ENCODE measurements at regions not wholly inside any gene's neighbourhood (a gene's known extent, or its start where the extent isn't known, plus 50 kb on each side); places are given as distances from the start of the nearest gene placed in this dataset.

DNA sequence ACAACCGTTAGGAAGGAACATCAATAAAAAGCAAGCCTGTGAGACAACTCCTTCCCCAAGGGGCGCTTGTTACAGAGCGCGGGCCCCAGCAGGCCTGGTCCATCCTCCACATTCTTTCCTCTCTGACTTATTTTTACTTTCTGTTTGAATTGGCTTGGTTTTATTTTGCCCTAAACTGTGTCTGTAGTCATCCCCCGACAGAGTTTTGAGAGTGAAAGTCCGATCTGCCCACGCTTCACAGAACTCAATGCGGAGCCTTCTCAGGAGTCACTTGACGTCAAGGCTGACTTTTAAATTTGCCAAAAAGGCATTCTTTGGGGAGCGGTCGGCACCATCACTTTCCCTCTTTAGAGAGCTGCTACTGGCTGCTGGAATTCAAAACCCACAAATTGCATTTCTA lies 150.1 kb upstream of the KLF6 start:
- intact Hi-C loops (cut with DNase I) = loop anchor here in 2 of 4 donors (10.0 kb wide), 1 partner anchor 150 kb away; the partner anchor contains the start of gene KLF6 (in 2 of the 2)
- 3 to 12% (median 8%) methylated on average over 11 of the region's 11 CpGs for WGBS, 3 donors
- H3K27ac ChIP-seq = peak overlapping the region in 1 of 2 donors; percentile 63
- H3K4me1 ChIP-seq (ENCODE audit: insufficient read depth) = peaks cover 4% of the 10 kb centered on the region
- DNase-seq = peak; percentile 60 to 68 (median 67)
- no peaks in the 10 kb centered on the region for H3K27me3 ChIP-seq
- peak overlapping the region; percentile 32 for H3K4me3 ChIP-seq
- TF ChIP-seq, protein P1, sequence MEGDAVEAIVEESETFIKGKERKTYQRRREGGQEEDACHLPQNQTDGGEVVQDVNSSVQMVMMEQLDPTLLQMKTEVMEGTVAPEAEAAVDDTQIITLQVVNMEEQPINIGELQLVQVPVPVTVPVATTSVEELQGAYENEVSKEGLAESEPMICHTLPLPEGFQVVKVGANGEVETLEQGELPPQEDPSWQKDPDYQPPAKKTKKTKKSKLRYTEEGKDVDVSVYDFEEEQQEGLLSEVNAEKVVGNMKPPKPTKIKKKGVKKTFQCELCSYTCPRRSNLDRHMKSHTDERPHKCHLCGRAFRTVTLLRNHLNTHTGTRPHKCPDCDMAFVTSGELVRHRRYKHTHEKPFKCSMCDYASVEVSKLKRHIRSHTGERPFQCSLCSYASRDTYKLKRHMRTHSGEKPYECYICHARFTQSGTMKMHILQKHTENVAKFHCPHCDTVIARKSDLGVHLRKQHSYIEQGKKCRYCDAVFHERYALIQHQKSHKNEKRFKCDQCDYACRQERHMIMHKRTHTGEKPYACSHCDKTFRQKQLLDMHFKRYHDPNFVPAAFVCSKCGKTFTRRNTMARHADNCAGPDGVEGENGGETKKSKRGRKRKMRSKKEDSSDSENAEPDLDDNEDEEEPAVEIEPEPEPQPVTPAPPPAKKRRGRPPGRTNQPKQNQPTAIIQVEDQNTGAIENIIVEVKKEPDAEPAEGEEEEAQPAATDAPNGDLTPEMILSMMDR (IDR thresholded peaks at IDR 0.05) = no peak
- TF ChIP-seq EP300 (IDR thresholded peaks at IDR 0.05) (no peak), POLR2A (IDR thresholded peaks at IDR 0.05) (no peak)
- H3K9me3 ChIP-seq = no peaks in the 10 kb centered on the region
- H3K36me3 ChIP-seq = no peaks in the 10 kb centered on the region

DNA sequence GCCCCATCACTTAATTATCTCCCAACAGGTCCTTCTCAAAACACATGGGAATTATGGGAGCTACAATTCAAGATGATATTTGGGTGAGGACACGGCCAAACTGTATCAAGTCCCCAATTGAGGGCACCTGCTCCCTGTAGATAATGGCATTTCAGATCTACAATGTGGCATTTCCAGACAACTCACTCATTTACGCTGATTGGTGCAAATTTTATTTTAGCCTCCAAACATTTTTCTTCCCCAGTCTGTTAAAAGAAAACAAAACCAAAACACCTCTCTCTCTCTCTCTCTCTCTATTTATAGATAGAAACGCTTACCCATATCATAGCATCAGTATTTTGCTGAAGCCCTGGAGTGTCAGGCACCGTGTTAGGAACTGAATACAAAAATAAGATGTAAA lies 148.7 kb upstream of the KLF6 start:
- 84 to 89% (median 85%) methylated on average over 4 of the region's 4 CpGs for WGBS, 3 donors
- Histone ChIP-seq H3K9me3 (no peaks in the 10 kb centered on the region), H3K4me1 (ENCODE audit: insufficient read depth) (peaks cover 4% of the 10 kb centered on the region), H3K27me3 (no peaks in the 10 kb centered on the region), H3K36me3 (no peaks in the 10 kb centered on the region), H3K27ac (no peak overlapping the region), H3K4me3 (no peak overlapping the region)
- TF ChIP-seq, protein P1 (IDR thresholded peaks at IDR 0.05) = no peak
- TF ChIP-seq EP300 (IDR thresholded peaks at IDR 0.05) = no peak
- no peak for TF ChIP-seq POLR2A (IDR thresholded peaks at IDR 0.05)
- no peak for DNase-seq
- intact Hi-C loops (cut with DNase I) = loop anchor here in 2 of 4 donors (10.0 kb wide), 1 partner anchor 149 kb away; the partner anchor contains the start of gene KLF6 (in 2 of the 2)

DNA sequence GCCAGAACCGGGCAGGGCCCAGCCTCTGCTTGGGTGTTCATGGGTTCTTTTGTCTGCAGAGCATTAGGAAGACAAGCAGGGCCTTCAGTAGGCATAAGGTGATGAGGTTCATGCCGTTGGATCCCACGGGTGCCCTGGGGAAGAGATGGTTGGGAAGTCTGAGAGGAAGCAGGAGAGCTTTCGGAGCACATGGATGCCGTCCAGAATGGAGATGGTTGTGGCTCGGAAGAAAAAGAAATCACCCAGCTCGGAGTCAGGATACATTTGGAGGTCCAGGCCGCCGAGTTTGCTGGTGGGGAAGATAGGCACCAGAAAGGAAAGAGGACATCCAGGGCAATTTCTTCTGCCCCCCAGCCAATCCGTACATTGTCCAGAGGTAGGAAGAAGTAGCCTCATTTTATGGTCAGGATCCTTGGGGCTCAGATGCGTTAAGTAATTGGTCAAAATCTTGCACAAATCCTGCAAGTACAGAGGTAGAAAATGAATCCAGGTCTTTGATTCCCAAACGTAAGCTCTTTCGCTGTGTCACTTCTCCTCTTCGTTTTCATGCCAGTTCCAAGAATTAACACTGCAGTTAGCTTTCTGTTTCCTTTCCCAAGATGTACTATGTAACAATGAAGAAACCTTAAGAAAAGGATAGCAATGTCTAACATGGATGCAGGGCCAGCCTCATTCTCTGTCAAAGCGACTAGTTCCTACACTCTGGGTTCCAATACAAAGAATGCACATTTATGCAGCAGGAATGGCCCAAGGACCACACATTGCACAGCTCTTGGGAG lies 147.8 kb upstream of the KLF6 start:
- Histone ChIP-seq H3K9me3 (no peaks in the 10 kb centered on the region), H3K27ac (no peak overlapping the region), H3K4me3 (no peak overlapping the region), H3K27me3 (no peaks in the 10 kb centered on the region), H3K36me3 (no peaks in the 10 kb centered on the region), H3K4me1 (ENCODE audit: insufficient read depth) (peaks cover 4% of the 10 kb centered on the region)
- intact Hi-C loops (cut with DNase I) = loop anchor here in 2 of 4 donors (10.0 kb wide), 1 partner anchor 148 kb away; the partner anchor contains the start of gene KLF6 (in 2 of the 2)
- TF ChIP-seq POLR2A (IDR thresholded peaks at IDR 0.05) (no peak), EP300 (IDR thresholded peaks at IDR 0.05) (no peak)
- TF ChIP-seq, protein P1 (IDR thresholded peaks at IDR 0.05) = no peak
- no peak for DNase-seq
- WGBS, 3 donors = 94 to 95% (median 94%) methylated on average over 15 of the region's 15 CpGs

DNA sequence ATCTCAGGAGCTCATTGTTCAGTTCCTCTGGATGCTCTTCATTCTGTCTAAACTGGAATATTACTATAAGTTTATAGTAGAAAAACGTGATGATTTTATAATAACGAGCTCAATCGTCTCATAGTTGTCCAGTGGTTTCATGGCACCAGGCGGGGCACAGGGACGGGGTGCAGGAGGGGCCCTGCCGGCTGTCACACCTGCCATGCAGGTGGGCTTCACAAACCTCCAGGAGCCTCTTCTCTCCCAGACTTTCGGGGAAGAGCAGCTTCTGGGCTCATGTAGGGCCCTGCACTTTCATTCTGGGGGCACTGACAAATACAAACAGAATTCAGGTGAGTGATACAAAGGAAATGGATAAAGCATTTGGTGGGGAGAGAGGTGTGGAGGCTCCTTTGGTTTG lies 146.9 kb upstream of the KLF6 start:
- intact Hi-C loops (cut with DNase I) = loop anchor here in 2 of 4 donors (10.0 kb wide), 1 partner anchor 147 kb away; the partner anchor contains the start of gene KLF6 (in 2 of the 2)
- DNase-seq = no peak
- peaks cover 4% of the 10 kb centered on the region for H3K4me1 ChIP-seq (ENCODE audit: insufficient read depth)
- H3K27ac ChIP-seq = no peak overlapping the region
- no peaks in the 10 kb centered on the region for H3K9me3 ChIP-seq
- no peaks in the 10 kb centered on the region for H3K27me3 ChIP-seq
- no peaks in the 10 kb centered on the region for H3K36me3 ChIP-seq
- WGBS, 3 donors = 91 to 94% (median 92%) methylated on average over 7 of the region's 7 CpGs
- H3K4me3 ChIP-seq = no peak overlapping the region
- TF ChIP-seq POLR2A (IDR thresholded peaks at IDR 0.05) = no peak
- TF ChIP-seq, protein P1 (IDR thresholded peaks at IDR 0.05) = no peak
- no peak for TF ChIP-seq EP300 (IDR thresholded peaks at IDR 0.05)
